ENCODE measurements at regions not wholly inside any gene's neighbourhood (a gene's known extent, or its start where the extent isn't known, plus 50 kb on each side); places are given as distances from the start of the nearest gene placed in this dataset.

DNA sequence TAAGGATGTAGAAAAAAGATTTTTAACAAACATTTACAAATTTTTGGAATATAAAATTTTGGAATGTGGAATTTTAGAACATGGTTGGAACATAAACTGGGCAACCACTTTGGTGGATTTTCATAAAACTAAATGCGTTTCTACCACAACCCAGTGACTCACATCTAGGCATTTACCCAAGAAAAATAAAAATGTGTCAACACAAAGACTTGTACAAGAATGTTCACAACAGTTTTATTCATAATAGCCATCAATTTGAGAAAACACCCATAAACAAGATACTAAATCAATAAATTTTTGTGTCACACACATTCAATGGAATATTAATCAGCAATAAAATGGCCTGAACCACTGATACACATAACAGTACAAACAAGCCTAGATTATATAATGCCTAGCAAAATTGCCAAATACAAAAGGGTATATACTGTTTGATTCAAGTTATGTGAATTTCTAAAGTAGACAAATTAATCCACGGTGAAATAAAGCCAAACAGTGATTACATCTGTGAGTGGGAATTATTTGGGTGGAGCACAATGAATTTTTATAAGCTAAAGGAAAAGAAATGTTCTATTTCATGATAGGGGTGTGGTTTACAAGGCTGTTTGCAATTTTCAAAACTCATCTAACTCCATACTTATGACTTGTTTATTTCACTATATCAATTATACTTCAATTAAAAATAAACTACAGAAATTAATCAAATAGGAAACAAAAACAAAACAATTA, 415.2 kb upstream of the OR4E1 start:
- TF ChIP-seq, protein P1, sequence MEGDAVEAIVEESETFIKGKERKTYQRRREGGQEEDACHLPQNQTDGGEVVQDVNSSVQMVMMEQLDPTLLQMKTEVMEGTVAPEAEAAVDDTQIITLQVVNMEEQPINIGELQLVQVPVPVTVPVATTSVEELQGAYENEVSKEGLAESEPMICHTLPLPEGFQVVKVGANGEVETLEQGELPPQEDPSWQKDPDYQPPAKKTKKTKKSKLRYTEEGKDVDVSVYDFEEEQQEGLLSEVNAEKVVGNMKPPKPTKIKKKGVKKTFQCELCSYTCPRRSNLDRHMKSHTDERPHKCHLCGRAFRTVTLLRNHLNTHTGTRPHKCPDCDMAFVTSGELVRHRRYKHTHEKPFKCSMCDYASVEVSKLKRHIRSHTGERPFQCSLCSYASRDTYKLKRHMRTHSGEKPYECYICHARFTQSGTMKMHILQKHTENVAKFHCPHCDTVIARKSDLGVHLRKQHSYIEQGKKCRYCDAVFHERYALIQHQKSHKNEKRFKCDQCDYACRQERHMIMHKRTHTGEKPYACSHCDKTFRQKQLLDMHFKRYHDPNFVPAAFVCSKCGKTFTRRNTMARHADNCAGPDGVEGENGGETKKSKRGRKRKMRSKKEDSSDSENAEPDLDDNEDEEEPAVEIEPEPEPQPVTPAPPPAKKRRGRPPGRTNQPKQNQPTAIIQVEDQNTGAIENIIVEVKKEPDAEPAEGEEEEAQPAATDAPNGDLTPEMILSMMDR (IDR thresholded peaks at IDR 0.05; ENCODE audit: low read depth, low read length), result no peak
- TF ChIP-seq EZH2phosphoT487 (IDR thresholded peaks at IDR 0.05; ENCODE audit: low read depth), result no peak

All from OCI-LY3 (cell line).